ENCODE measurements at regions not wholly inside any gene's neighbourhood (a gene's known extent, or its start where the extent isn't known, plus 50 kb on each side); places are given as distances from the start of the nearest gene placed in this dataset.
"Not testable (repeated sequence)": the region's sequence is repeated elsewhere in the genome, so short reads cannot be mapped to it uniquely, and the experiment has no call there.

DNA sequence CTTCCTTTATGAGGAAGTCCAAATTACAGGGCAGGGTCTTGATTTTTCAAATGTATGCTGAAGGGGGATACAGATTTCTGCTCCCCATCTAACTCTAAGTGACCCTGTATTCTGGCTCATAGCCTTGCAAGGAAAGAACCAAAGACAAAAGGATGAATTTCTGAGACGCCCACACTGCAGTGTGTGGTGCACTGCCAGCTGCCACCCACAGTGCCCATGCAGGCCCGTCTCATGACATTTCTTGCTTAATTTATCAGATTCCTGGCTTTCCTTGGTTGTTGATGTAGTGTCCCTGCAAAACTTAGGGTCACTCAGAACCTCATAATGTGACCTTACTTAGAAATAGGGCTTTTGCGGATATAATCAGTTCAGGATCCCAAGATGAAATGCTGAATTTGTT, 68.0 kb downstream of the CBLN4 start:
- DNase-seq, result no peak

DNA sequence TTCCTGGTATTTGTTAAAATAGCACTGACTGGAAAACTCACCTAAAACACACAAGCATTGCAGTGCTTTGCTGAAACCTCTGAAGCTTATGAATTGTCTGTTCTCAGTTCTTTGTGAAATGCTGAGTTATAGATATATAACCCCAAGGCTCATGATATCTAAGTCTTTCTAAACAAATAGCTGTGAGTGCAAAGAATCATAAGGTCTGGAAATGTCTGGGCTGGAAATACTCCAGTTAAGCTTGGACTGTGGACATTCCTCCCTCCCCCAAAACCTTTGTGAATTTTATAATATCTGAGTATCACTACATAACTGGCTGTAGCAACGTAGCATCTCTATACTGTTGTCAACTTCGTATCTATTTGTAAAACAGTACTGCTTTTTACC, 69.1 kb downstream of the CBLN4 start:
- DNase-seq, result no peak

DNA sequence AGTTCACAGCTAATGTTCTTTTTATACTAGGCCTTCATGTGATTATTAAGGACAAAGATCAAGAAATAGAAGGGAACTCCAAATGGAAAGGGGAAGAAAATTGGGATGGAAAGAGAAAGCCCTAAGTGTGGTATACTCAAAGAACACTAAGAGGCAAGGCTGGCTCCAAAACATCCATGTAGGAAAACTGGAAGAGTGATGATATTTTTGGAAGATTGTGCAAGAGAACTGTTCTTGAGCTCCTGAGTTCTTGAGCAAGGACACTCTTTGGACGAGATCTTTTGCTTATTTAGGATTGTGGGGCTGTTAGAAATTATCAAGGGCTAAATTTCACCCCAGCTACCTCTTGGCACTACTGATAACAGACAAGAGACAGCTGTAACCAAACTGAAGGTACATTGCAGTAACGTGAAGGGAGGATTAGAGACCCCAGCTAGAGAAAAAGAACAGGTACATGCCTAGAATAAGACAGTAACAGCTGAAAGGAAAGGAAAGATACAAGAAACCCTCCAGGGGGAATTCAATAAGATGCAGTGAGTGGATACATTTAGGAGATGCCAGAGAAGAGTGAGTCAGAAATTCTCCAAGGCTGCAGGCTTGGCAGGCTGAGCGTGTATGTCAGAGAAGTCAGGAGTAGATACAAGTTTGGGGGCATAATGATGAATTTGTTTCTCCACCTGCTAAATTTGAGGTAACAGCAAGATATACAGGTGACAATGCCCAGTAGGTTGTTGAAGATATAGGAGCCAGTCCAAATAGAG, 69.7 kb downstream of the CBLN4 start:
- no peak for DNase-seq

DNA sequence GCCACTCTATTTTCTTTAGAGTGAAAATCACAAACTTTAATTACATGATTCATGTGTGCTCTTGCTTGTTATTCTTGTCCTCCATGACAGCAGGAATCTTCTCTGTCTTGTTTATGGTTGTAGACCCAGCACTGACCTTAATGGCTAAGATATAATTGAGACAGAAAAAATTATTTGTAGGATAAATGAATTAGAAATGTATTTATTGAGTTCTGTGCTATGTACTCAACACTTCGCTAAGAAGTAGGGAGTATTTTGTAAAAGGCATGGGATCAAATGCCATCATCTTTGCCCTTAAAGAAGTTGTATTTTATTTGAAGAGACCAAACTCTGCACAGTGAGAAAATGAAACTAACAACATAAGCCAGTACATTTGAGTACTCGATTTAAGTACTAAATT, 71.2 kb downstream of the CBLN4 start:
- DNase-seq, result no peak

DNA sequence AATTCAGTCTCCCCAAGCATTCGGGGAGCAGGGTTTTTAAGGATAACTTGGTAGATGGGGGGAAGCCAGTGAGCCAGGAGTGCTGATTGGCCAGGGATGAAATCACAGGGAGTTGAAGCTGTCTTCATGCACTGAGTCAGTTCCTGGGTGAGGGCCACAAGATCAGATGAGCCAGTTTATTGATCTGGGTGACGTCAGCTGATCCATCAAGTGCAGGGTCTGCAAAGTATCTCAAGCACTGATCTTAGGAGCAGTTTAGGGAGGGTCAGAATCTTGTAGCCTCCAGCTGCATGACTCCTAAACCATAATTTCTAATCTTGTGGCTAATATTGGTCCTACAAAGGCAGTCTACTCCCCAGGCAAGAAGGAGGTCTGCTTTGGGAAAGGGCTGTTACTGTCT, 74.4 kb downstream of the CBLN4 start:
- not testable (repeated sequence) for DNase-seq

DNA sequence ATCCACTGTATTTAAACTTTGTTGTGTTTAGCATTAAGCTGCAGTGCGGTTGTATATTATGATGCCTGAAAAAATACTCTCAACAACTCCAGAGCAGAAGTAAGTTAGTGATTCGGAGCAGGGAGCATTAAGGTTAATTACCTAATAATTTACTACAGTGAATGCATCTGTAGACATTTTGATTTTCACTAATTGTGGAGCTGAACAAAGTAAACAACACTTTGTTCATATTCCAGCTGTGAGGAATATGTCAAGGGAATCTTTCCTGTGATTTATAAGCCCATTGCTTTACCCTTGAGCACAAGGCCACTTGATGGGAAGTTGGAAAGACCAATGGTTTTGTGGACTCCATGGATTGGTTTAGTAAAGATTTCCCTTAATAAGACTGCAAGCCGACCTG, 77.1 kb downstream of the CBLN4 start:
- no peak for DNase-seq

DNA sequence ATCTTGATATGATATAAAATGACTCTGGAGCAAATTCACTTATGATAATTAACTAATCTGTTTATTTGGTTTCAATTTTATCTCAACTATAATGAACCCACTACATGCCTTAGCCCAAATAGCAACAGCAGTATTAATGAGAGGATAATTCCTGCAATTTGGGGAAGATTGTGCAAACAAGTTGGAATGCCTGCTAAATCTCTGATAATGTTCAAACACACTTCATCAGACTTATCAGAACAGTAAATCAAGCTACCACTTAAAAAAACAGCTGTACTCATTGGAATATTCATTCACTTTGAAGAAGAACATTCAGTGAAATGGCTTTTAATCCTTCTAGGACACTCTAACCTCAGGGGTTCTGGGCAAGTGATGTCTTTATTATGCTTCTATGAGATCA, 85.4 kb downstream of the CBLN4 start:
- no peak for DNase-seq

DNA sequence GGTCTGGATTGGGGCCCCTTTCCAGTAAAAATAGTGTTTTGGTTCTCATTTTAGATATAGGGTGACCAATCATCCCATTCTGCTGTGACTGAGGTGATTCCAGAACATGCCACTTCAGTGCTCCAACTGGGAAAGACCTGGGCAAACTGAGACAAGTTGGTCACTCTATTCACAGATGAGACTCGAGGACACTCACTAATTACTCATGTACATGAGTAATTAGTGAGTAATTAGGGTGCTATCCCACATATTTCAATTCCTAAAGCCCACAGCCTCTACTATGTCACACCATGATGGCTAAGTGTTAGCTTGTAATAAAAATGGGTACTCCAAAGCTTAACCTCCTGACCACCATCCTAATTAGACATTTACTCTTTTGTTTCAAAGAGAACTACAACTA, 86.0 kb downstream of the CBLN4 start:
- DNase-seq, result no peak

DNA sequence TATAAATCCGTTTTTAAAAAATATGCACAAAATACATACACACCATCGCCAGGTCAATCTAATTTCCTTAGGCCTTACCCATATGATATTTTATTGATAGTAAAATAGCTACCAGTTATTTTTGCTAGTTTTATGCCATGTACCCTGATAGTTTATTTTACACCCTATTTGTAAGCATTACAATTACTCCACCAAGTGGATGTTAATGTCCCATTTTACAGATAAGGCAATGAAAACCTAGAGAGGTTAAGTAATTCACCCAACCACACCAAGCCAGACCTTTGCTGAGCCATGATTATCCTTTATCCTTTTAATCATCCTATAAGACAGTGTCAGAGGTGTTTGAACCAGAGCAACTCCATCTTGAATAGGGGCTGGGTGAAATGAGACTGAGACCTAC, 86.8 kb downstream of the CBLN4 start:
- DNase-seq, result no peak

DNA sequence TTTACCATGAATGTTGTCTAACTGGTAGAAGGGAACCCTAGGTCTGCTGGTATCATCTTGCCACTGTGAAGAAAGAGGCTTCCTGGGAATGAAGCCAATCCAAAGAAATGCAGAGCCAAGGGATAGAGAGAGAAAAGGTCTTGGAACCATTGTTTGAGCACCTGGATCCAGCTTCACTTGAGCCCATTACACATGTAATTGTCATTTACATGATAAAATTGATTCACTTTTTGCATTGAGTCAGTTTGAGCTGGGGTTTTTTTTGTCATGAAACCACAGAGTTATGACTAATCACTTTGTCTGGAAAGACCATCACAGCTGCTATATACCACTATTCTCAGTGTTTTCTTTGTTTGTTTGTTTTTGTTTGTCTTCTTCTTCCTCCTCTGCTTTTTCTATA, 112.3 kb downstream of the CBLN4 start:
- no peak for DNase-seq

DNA sequence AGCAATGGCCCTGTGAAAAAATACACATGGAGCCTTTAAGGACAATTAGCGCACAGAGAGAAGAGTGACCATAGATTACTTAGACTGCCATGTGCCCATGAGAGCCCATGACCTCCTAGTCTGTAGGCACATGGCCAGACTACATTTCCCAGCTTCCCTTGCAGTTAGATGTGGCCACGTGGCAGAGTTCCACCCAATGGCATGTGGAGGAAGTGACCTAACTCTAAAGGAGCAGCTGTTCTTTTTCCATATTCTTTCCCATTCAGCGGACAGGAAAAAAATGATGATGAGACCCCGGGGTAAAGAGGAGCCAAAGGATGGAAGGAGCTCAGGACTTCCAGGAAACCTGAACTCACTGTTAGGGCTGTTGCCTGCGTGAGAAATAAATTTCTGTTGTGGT, 116.6 kb downstream of the CBLN4 start:
- no peak for DNase-seq

DNA sequence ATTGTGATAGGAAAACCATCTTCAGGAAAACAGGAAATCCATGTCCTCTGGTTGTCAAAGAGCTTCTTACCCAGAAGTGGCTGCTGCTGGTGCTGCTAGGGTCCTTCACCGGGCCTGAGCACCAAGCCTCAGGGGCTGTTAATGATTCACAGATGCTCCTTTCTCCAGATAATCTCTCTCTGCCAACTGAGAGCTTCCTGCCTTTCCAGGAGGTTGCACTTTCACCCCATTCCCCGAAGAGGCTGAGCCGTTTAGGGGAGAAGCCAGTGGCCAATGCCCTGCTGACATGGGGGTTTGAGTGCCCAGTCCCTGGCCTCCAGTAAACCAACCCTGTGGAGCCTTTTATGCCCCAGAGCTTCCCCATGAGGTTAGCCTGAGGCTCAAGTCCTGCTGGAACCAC, 122.4 kb downstream of the CBLN4 start:
- DNase-seq, result no peak

DNA sequence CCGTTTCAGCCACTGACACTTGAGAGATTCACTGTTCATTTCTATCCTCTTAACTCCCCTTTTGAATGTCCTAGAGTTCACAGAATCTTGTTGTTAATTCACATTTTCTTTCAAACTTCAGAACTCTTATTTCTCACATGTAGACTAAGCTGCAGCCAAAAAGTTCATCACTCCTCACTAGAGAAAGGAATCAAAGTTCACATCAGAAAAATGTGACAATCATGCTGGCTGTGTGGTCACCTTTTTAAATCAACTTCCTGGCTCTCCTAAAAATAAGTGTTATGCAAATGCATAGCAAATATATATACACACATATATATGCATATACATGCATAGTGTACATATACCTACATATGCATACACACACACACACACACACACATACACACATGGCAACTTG, 123.0 kb downstream of the CBLN4 start:
- DNase-seq, result no peak

DNA sequence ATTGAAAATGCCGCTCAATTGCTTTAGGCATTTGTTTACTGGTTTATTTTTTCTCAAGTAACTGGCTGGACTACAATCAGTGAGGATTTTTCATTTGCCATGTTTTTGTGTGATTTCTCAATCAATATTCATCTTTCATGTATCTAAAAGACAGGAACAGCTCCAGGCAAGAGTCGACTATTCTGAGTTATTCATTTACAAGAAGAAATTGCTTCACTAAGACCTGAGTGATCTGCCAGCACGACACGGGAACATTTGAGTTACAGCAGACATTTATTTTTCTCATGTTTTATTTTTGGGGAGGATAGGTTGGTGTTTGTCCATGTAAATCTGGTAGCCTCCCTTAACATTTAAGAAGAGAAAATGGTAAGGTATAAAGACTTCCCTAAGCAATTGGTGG, 124.1 kb downstream of the CBLN4 start:
- no peak for DNase-seq

DNA sequence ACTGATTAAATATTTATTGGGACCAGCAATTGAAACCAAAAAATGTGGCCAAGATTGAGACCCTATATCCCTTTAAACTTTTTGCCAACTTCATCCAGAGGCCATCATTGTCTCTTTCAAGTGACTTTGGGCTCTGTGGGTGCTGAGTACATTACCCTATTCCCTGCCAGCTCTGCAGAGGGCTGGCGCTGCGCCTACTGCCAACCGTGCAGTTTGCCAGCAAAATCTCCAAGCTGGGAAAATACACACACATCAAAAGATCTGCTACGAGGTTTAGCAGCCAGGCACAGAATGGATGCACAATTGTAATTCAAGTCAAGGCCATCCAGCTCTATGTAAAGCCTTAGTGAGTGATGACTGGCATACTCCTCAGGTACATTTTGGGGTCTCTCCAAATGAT, 125.0 kb downstream of the CBLN4 start:
- no peak for DNase-seq

DNA sequence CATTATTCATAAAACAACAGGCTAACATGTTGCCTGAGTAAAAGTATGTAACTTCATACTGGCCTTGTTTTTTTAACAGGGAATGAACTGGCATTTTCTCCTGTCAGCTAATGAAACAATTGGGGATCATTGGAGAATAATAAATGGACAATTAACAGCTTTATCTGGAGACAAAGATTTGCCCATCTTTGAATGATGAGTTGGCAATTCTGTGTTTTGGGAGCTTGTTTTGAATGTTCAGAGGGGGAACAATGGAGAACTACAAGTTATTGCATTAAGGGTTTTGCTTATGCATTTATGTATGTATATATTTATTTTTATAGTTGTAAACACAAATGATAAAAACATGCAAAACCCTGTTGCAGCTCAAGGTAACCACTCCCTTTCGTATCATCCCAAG, 150.3 kb downstream of the CBLN4 start:
- no peak for DNase-seq

DNA sequence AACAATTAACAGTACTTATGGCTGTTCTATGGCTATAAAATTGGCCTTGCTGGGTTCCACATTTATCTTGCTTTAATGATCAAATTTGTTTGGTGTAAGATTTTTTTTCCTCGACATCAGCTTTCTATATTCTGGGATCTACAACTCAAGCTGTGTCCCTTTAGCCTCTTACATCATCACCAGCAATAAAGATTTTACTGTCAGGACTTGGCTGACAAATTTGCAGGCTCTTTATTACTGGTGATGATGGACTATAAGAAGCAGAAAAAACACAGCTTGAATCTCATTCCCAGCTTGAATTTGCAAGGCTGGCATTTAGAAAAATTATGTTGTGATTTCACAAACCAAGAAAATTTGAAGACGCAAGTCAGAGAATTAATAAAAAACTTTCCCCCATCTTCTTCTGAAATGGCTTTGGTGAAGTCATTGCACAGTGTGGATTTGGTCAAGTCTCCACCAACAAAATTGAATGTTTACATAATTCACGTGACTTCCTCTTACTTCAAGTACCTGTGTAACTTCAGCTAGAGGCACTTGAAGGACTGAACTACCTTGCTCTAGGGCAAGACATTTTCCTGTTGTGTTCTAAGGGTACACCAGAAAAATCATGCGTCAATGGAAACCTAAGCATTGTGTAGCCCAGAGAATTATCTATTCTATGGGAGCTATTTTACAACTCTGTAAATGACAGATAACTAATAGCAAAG, 175.0 kb downstream of the CBLN4 start:
- DNase-seq, result no peak

DNA sequence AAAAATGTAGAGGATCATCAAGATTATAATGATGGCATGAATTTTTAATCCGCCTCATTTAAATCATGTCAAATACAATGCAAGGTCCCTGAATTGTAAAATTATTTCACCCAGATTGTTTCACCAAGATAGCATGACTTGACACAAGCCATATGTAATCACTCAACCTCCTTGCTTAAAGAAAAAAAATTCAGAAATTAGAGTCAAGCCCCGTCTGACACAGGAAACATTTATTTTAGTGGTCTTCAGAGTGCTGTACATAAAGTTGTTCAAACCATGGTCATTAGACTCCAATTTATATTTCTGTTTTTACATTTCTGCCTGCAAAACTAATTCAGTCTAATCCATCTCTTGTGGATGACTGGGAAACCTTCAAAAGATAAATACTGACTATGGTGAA, 200.2 kb downstream of the CBLN4 start:
- no peak for DNase-seq

DNA sequence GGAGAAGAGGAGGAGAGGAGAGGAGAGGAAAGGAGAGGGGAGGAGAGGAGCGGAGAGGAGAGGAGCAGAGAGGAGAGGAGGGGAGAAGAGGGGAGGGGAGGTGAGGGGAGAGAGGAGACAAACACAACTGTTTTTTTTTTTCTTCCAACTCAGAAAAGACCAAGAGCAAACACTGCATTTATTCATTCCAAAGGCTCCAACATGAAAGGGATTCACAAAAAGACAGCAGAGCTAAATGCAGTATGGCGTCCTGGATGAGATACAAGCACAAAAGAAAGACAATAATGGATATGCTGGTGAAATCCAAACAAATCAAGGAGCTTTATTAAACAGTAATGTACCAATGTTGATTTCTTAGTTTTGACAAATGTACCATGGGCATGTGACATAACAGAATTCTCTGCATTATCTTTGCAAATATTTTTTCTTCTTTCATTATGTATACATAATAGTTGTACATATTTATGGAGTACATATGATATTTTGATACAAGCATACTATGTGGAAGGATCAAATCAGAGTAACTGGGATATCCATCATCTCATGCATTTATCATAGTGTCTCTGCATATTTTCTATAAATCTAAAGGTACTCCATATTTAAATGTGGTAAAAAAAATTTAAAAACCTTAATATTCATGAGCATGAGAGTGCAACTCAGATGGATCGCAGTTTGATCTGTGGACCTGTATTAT, 204.6 kb downstream of the CBLN4 start:
- DNase-seq, result no peak

DNA sequence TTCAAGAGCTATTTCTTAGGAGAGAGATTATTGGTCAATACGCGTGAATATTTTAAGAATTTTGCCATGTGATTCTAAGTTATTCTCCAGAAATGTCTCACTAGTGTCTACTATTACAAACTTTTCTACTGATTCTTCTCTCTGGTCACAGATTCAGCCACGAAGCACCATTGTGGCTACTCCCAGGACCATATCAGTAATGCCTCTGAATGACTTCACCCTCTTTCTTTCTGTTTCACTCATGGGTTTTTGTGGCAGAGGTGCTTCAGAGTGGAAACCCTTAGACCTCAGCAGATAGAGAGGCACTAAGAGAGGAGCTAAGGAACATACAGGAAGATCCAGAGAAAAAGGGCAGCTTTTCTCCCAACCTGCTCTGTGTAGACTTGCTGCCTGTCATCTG, 211.3 kb downstream of the CBLN4 start:
- no peak for DNase-seq

DNA sequence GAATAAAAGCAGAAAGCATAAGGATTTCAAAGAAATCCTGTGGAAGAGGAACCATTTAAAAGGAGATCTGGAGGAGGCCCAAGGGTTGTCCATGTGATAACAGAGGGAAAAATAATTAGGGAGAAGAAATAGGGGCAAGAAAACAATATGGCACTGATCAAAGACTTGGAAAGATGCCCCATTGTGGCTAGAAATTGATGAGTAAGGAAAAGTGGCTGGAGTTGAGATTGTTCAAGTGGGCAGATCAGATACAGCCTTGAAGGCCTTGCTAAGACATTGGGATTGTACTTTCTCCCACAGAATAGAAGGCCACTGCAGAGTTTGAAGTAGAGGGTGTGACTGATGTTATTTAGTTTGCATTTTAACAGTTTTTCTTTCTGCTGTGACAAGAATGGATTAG, 213.3 kb downstream of the CBLN4 start:
- no peak for DNase-seq

DNA sequence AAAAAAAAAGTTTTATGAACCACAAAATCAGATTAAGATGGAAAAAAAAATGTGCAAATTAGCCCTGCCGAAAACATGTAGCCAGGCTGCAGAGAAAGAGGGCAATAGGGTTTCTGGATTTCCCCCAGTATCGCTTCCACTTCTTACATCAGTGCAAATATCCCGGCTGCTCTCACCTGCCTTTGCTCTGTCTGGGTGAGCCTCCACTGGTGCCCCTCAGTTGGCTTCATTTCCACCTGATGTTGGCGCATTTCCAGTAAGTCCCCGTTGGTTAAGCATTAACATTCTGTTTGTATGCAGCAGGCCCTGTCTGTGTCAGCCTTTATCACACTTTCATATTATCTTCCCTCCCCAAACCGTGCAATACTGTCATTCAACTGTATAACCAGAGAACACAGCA, 215.1 kb downstream of the CBLN4 start:
- no peak for DNase-seq

DNA sequence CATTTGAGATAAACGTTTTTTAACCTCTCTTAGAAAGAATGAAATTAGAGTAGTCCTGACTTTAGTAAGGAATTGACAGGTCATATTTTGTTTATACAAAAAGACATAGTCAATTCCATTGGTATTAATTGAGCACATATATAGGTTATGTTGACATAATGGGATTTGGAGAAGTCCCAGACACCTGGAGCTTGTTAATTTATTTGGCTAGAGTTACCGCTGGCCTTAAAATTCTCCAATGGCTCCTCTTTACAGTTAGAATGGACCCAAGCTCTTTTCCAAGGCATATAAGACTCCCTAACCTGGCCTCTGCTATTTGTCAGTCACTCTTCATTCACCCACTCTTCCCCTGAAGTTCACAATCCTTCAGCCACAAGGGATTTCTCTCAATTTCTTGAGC, 221.3 kb downstream of the CBLN4 start:
- DNase-seq, result no peak

DNA sequence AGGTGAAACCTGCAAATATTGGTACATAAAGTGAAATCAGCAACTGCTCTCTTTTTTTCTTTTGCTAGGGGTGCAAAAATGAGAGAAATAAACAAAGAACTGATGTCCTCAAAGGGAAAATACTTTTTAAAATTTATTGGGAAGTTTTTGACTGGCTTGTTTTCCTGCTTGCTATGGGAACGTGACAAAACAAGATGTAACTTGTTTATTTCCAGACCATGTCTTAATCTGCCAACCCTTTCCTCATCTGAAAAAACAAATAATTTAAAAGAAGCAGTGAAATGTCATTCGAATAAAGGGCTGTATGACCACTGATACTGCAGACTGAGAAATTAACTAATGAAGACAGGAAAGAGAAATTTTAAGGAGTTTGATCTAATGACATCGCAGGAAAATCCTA, 221.9 kb downstream of the CBLN4 start:
- no peak for DNase-seq

DNA sequence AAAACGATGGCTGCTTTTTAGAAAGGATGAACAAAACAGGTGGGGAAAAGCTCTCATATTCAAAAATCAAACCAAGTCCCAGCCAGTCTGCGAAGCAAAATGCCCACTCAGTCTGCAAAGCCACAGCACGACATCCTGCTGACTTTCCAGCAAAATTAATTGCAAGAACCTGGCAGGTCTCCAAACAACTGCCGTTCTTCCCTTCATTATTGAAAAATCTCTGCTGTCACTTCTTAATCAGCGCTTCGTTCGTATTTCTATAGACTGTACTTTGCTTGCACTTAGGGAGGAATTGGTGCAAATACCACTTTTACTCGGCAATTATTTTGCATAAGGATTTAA, 222.4 kb downstream of the CBLN4 start:
- peak; percentile 18 for DNase-seq
